ENCODE measurements at regions not wholly inside any gene's neighbourhood (a gene's known extent, or its start where the extent isn't known, plus 50 kb on each side); places are given as distances from the start of the nearest gene placed in this dataset.

DNA sequence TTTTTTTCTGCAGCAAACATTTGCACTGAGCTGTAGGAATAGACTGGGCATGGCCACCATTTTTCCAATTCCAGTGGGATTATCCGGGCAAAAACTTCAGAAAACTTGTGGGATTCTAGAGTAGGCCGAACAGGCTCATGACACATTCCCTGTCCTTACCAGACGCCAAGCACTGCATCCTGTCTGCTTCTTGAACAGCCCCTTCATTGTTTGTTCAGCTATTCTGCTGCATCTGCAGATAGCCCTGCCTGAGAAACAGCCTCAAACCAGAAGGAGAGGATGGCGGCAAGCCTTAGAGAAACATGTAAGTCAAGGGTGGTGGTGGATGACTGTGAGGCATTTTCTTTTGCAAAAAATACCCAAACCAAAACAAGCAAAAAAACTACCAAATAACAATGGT lies 111.8 kb upstream of the NTRK2 start:
- no peak overlapping the region for H3K4me3 Mint-ChIP-seq (ENCODE audit: unreplicated experiment)
- POLR2A ChIA-PET = no interaction called here
- CTCF ChIA-PET = no interaction called here
- no TSS peak for BruUV-seq (replicated peaks)
- H3K27ac Mint-ChIP-seq (ENCODE audit: low read depth, unreplicated experiment) = no peak overlapping the region
- TF ChIP-seq, protein P1, sequence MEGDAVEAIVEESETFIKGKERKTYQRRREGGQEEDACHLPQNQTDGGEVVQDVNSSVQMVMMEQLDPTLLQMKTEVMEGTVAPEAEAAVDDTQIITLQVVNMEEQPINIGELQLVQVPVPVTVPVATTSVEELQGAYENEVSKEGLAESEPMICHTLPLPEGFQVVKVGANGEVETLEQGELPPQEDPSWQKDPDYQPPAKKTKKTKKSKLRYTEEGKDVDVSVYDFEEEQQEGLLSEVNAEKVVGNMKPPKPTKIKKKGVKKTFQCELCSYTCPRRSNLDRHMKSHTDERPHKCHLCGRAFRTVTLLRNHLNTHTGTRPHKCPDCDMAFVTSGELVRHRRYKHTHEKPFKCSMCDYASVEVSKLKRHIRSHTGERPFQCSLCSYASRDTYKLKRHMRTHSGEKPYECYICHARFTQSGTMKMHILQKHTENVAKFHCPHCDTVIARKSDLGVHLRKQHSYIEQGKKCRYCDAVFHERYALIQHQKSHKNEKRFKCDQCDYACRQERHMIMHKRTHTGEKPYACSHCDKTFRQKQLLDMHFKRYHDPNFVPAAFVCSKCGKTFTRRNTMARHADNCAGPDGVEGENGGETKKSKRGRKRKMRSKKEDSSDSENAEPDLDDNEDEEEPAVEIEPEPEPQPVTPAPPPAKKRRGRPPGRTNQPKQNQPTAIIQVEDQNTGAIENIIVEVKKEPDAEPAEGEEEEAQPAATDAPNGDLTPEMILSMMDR (IDR thresholded peaks at IDR 0.05; ENCODE audit: unreplicated experiment) = no peak
- H3K9me3 Mint-ChIP-seq (ENCODE audit: unreplicated experiment) = no peaks in the 10 kb centered on the region
- peaks cover 13% of the 10 kb centered on the region for H3K27me3 Mint-ChIP-seq (ENCODE audit: insufficient read depth, unreplicated experiment)
- peaks cover 5% of the 10 kb centered on the region for H3K4me1 Mint-ChIP-seq (ENCODE audit: insufficient read depth, unreplicated experiment)
- intact Hi-C loops (cut with micrococcal nuclease) = no loop called here
- DNase-seq (ENCODE audit: unreplicated experiment) = no peak
- H3K36me3 Mint-ChIP-seq (ENCODE audit: insufficient read depth, unreplicated experiment) = no peaks in the 10 kb centered on the region

DNA sequence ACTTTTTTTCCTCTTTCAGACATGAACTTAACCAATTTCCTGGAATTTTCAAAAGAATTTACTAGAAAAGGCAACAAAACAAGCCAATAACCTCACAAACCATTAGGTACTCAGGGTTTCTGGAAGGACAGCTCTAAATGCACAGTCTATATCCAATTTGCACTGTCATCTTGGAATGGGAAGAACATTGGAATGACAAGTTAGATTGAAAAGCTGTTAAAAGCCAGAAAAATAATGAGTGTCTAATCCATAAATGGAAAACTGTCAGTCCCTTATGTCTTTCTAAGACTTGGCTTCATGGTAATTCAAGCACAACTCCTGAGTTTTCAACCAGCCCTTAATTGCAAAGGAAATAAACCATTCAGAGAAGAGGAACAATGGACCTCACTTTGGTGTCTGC lies 105.8 kb upstream of the NTRK2 start:
- no peak overlapping the region for H3K4me3 Mint-ChIP-seq (ENCODE audit: unreplicated experiment)

DNA sequence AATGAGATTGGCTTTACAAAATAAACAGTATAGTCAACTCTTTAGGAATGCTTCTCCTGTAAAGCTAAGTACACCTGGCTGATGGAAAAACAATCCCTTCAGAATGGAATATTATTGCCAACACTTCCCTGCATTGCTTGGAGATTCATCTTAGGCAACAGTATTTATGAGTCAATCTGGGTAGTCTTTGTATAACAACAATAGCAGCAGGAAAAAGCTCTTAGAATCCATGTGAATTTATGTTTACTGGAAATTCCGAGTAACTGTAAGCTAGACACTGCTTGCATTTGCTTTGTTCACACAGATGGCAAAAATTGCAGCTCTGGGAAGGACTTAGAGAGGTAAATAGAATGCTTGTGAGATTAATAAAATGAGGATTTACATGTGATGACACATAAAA lies 101.7 kb upstream of the NTRK2 start:
- BruUV-seq (replicated peaks) = no TSS peak
- no peaks in the 10 kb centered on the region for H3K36me3 Mint-ChIP-seq (ENCODE audit: insufficient read depth, unreplicated experiment)
- no peak overlapping the region for H3K27ac Mint-ChIP-seq (ENCODE audit: low read depth, unreplicated experiment)
- no peaks in the 10 kb centered on the region for H3K4me1 Mint-ChIP-seq (ENCODE audit: insufficient read depth, unreplicated experiment)
- TF ChIP-seq, protein P1 (IDR thresholded peaks at IDR 0.05; ENCODE audit: unreplicated experiment) = no peak
- no peak overlapping the region for H3K4me3 Mint-ChIP-seq (ENCODE audit: unreplicated experiment)
- no peaks in the 10 kb centered on the region for H3K27me3 Mint-ChIP-seq (ENCODE audit: insufficient read depth, unreplicated experiment)
- no peaks in the 10 kb centered on the region for H3K9me3 Mint-ChIP-seq (ENCODE audit: unreplicated experiment)
- intact Hi-C loops (cut with micrococcal nuclease) = no loop called here
- ChIA-PET POLR2A (interaction anchor here (0.7 kb wide), 1 partner anchor 493 kb away, joined by 3 read pairs; no protein-coding TSS in a partner anchor), CTCF (no interaction called here)
- DNase-seq (ENCODE audit: unreplicated experiment) = no peak

More for the DNA sequence above, 105.8 kb upstream of the NTRK2 start:
- ChIA-PET POLR2A (no interaction called here), CTCF (no interaction called here)
- Mint-ChIP-seq H3K27me3 (ENCODE audit: insufficient read depth, unreplicated experiment) (no peaks in the 10 kb centered on the region), H3K4me1 (ENCODE audit: insufficient read depth, unreplicated experiment) (no peaks in the 10 kb centered on the region), H3K9me3 (ENCODE audit: unreplicated experiment) (no peaks in the 10 kb centered on the region), H3K27ac (ENCODE audit: low read depth, unreplicated experiment) (no peak overlapping the region), H3K36me3 (ENCODE audit: insufficient read depth, unreplicated experiment) (no peaks in the 10 kb centered on the region)
- intact Hi-C loops (cut with micrococcal nuclease) = no loop called here
- BruUV-seq (replicated peaks) = no TSS peak
- TF ChIP-seq, protein P1 (IDR thresholded peaks at IDR 0.05; ENCODE audit: unreplicated experiment) = no peak
- no peak for DNase-seq (ENCODE audit: unreplicated experiment)

DNA sequence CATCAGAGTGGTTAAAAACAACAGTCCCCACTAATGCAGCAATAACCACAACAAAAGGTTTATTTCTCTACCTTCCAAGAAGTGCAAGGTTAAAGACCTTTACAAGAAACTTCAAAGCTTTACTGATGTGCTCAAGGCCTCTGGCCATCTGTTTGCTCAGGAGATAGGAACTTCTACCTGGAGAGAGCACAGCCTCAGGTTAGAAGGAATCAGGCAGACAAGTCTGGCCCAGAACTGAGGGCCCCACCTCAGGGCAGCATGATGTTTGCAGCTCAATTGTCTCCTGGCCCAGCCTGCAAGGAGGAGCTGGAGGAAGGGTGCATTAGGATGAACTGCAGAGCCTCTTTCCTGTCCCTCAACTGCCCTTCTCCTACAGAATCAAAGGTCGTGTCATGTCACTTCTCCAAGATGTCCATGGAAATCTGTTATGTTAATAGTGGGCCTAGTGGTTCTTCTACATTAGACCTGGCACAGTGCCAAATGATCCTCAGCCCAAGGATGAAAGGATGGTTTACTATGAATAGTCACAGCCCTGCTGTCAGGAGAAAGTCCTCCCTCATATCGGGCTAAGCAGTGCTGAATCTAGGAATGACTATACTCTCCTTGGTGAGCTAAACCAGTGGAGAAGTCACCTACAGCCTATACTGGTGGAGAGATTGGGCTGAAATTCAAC lies 98.9 kb upstream of the NTRK2 start:
- H3K27me3 Mint-ChIP-seq (ENCODE audit: insufficient read depth, unreplicated experiment) = no peaks in the 10 kb centered on the region
- no peak overlapping the region for H3K4me3 Mint-ChIP-seq (ENCODE audit: unreplicated experiment)
- DNase-seq (ENCODE audit: unreplicated experiment) = no peak
- H3K27ac Mint-ChIP-seq (ENCODE audit: low read depth, unreplicated experiment) = no peak overlapping the region
- TF ChIP-seq, protein P1 (IDR thresholded peaks at IDR 0.05; ENCODE audit: unreplicated experiment) = no peak
- no TSS peak for BruUV-seq (replicated peaks)
- POLR2A ChIA-PET = no interaction called here
- intact Hi-C loops (cut with micrococcal nuclease) = no loop called here
- CTCF ChIA-PET = no interaction called here
- no peaks in the 10 kb centered on the region for H3K4me1 Mint-ChIP-seq (ENCODE audit: insufficient read depth, unreplicated experiment)
- H3K36me3 Mint-ChIP-seq (ENCODE audit: insufficient read depth, unreplicated experiment) = no peaks in the 10 kb centered on the region
- H3K9me3 Mint-ChIP-seq (ENCODE audit: unreplicated experiment) = no peaks in the 10 kb centered on the region

All from MCF 10A (cell line).